HepG2 (cell line): ENCODE measurements at regions not wholly inside any gene's neighbourhood (a gene's known extent, or its start where the extent isn't known, plus 50 kb on each side); places are given as distances from the start of the nearest gene placed in this dataset.

Experiments
- ATAC-seq: fragments of 200-7000 bp; cut with Tn5 transposase; 3 replicates; pipeline ENCODE4 v1.9.1; 2020; ENCODE audit warnings: mild to moderate bottlenecking, moderate library complexity
- BruUV-seq: library from RNA; stranded (reverse); fragments of 400-500 nt; replicated peaks from 2 replicates; lab custom pipeline; 2021; lab: Mats Ljungman, UMichigan
- CTCF ChIA-PET: fragments of 300-600 bp; formaldehyde crosslinking; extraction: SDS; loops from one replicate; lab custom pipeline; 2021; ENCODE audit warnings: low total read pairs, inconsistent platforms, low intra/inter-chr PET ratio; lab: Yijun Ruan, JAX
- POLR2A ChIA-PET: fragments of 350-600 bp; sonication (Branson Sonifier 250); formaldehyde crosslinking; loops from one replicate; lab custom pipeline; 2020; ENCODE audit warnings: antibody characterized with exemption, inconsistent platforms; lab: Yijun Ruan, JAX
- DNase-seq: peaks from one replicate; pipeline ENCODE4 v3.0.0-alpha.2; 2015; ENCODE audit warnings: low spot score
- FAIRE-seq: peaks from 3 replicates; lab custom pipeline; 2011; peaks lifted over from hg19 to GRCh38; lab: Jason Lieb, UNC
- H2AFZ ChIP-seq: one replicate; pipeline ENCODE4 v1.6.1; 2011; ENCODE audit warnings: low read length, inconsistent platforms
- H3K27ac ChIP-seq: fragments of 300-600 bp; 3 replicates; pipeline ENCODE4 v1.8.0; 2011; ENCODE audit warnings: mixed run types, mild to moderate bottlenecking, mixed read lengths, low read length, inconsistent platforms; ENCODE audit not compliant: insufficient read depth; ENCODE audit errors: extremely low read length
- H3K27me3 ChIP-seq, 2 experiments: fragments of 200-600 bp in 1 of 2; 2 replicates in 1 of 2; 3 replicates in 1 of 2; pipeline versions ENCODE4 v1.6.0 to v1.8.0; 2011; ENCODE audit warnings: low read length in 2 of 2, mild to moderate bottlenecking in 2 of 2, moderate library complexity in 2 of 2, inconsistent platforms in 1 of 2; ENCODE audit not compliant: insufficient read depth in 2 of 2, control insufficient read depth in 1 of 2
- H3K36me3 ChIP-seq, 2 experiments: fragments of 200-600 bp in 1 of 2; replicated peaks in 1 of 2; 2 replicates in 1 of 2; 3 replicates in 1 of 2; pipeline versions ENCODE4 v1.5.1 to v1.8.0; 2011; ENCODE audit warnings: low read length in 2 of 2, inconsistent platforms in 1 of 2; ENCODE audit not compliant: insufficient read depth in 2 of 2, control insufficient read depth in 1 of 2
- H3K4me1 ChIP-seq: 2 replicates; pipeline ENCODE4 v1.5.1; 2012; ENCODE audit warnings: low read length, inconsistent platforms; ENCODE audit not compliant: insufficient read depth
- H3K4me2 ChIP-seq: 2 replicates; pipeline ENCODE4 v1.6.0; 2011; ENCODE audit warnings: low read depth, low read length, inconsistent platforms
- H3K4me3 ChIP-seq, 3 experiments: fragments of 200-600 bp in 1 of 3; sonication (generic), shearing (Covaris generic) in 1 of 3; replicated peaks in 1 of 3; 2 replicates each; pipeline ENCODE4 v1.5.1; 2011 to 2016; ENCODE audit warnings: low read length in 3 of 3, inconsistent platforms in 2 of 3, low read depth in 2 of 3, mild to moderate bottlenecking in 2 of 3, control low read depth in 1 of 3, mixed read lengths in 1 of 3; ENCODE audit not compliant: insufficient read depth in 1 of 3
- H3K79me2 ChIP-seq: one replicate; pipeline ENCODE4 v1.6.1; 2011; ENCODE audit warnings: low read length, inconsistent platforms; ENCODE audit not compliant: insufficient read depth
- H3K9ac ChIP-seq: 2 replicates; pipeline ENCODE4 v1.6.0; 2011; ENCODE audit warnings: mild to moderate bottlenecking, low read depth, low read length, inconsistent platforms; ENCODE audit not compliant: insufficient read depth
- H3K9me3 ChIP-seq: 2 replicates; pipeline ENCODE4 v1.5.1; 2012; ENCODE audit warnings: mild to moderate bottlenecking, low read length
- H4K20me1 ChIP-seq: 2 replicates; pipeline ENCODE4 v1.6.0; 2011; ENCODE audit warnings: inconsistent platforms, mild to moderate bottlenecking, low read length, moderate library complexity; ENCODE audit not compliant: insufficient read depth
- CEBPZ ChIP-seq: IDR thresholded peaks from 2 replicates; pipeline ENCODE4 v1.6.1; 2012; ENCODE audit warnings: low read length, improper control_type of control experiment
- CTCF ChIP-seq: sonication (generic); formaldehyde crosslinking; IDR thresholded peaks from 2 replicates; pipeline ENCODE4 v1.5.0; 2020; ENCODE audit warnings: mild to moderate bottlenecking, missing genetic modification reagents, moderate library complexity
- HMG20A ChIP-seq: IDR thresholded peaks from 2 replicates; pipeline ENCODE4 v1.6.1; 2016; ENCODE audit warnings: borderline replicate concordance
- ISL2 ChIP-seq: sonication (generic); formaldehyde crosslinking; IDR thresholded peaks from 2 replicates; pipeline ENCODE4 v1.5.0; 2020; ENCODE audit warnings: missing genetic modification reagents
- LCORL ChIP-seq, 2 experiments: fragments of 450-650 bp in 1 of 2; sonication (generic) in 1 of 2; formaldehyde crosslinking in 1 of 2; IDR thresholded peaks; 2 replicates each; pipeline versions ENCODE4 v1.5.0 to v1.6.1; 2017 to 2020; ENCODE audit warnings: antibody characterized with exemption in 1 of 2, missing genetic modification reagents in 1 of 2
- PPARG ChIP-seq: conservative IDR thresholded peaks from 2 replicates; pipeline ENCODE4 v1.6.1; 2016; ENCODE audit warnings: missing biosample characterization, missing genetic modification reagents
- PRPF4 ChIP-seq: fragments of 200-400 bp; formaldehyde crosslinking; IDR thresholded peaks from 2 replicates; pipeline ENCODE4 v1.6.1; 2016; ENCODE audit warnings: low read length, low read depth; ENCODE audit not compliant: poor library complexity, severe bottlenecking
- SOX5 ChIP-seq: IDR thresholded peaks from 2 replicates; pipeline ENCODE4 v1.6.1; 2016; ENCODE audit warnings: borderline replicate concordance
- ZFAT ChIP-seq: sonication (generic); formaldehyde crosslinking; conservative IDR thresholded peaks from 2 replicates; pipeline ENCODE4 v1.8.1; 2023; ENCODE audit warnings: missing genetic modification reagents, inconsistent platforms
- ZNF230 ChIP-seq: sonication (generic); formaldehyde crosslinking; IDR thresholded peaks from 2 replicates; pipeline ENCODE4 v1.4.0; 2020; ENCODE audit warnings: mild to moderate bottlenecking, missing genetic modification reagents
- ZNF768 ChIP-seq: sonication (generic); formaldehyde crosslinking; IDR thresholded peaks from 2 replicates; pipeline ENCODE4 v1.4.0; 2020; ENCODE audit warnings: missing genetic modification reagents
- ZNF792 ChIP-seq: IDR thresholded peaks from 2 replicates; pipeline ENCODE4 v1.6.1; 2016
- ZNF816 ChIP-seq: sonication (generic); formaldehyde crosslinking; IDR thresholded peaks from 2 replicates; pipeline ENCODE4 v1.8.0; 2022; ENCODE audit warnings: missing genetic modification reagents, mild to moderate bottlenecking, borderline replicate concordance
- WGBS: methylation state at CpG from one replicate; pipeline ENCODE4 v1.1.6; 2017; ENCODE audit warnings: low lambda C conversion rate; 5-methylcytosine and 5-hydroxymethylcytosine counted together
- in situ Hi-C: cut with HindIII; loops from 2 replicates; pipeline ENCODE4 v1.10.0; 2017; ENCODE audit warnings: low pct_unique_long_range_greater_than_20kb; ENCODE audit not compliant: extremely low pct_ligation_motif_present
- intact Hi-C: fragments of 100-400 bp; cut with micrococcal nuclease; formaldehyde crosslinking; loops from one replicate; pipeline ENCODE4 v1.10.0; 2022; ENCODE audit not compliant: unreplicated experiment

- Histone ChIP-seq H3K9ac (no peak overlapping the region), H2AFZ (no peak overlapping the region), H3K9me3 (no peaks in the 10 kb centered on the region), H4K20me1 (no peaks in the 10 kb centered on the region), H3K4me1 (0 out of 2 replicates have a peak, but pooled peaks cover 9% of the 10 kb centered on the region), H3K79me2 (no peaks in the 10 kb centered on the region), H3K4me3 (no peak overlapping the region), H3K36me3 (no peaks in the 10 kb centered on the region), H3K27ac (no peak overlapping the region), H3K4me2 (no peak overlapping the region), H3K27me3 (no peaks in the 10 kb centered on the region)
- FAIRE-seq (no peak), ATAC-seq (no peak), DNase-seq (no peak)
- 64% methylated on average over 5 of the region's 5 CpGs for whole genome bisulfite sequencing
- in situ Hi-C loops (no loop called here), intact Hi-C loops (no loop called here)
- BruUV-seq, result no TSS peak
- TF ChIP-seq CTCF (peak; percentile 26), PPARG (CRISPR knock-in tag) (no peak)
- POLR2A ChIA-PET, result no interaction called here
- CTCF ChIA-PET, result no interaction called here
Observed at GRCh38 chr10:52653263-52653909, 119.2 kb downstream of the MBL2 start.

- no peak overlapping the region for H3K9ac ChIP-seq
- no peaks in the 10 kb centered on the region for H4K20me1 ChIP-seq
- in situ Hi-C loops, result no loop called here
- WGBS, result 68% methylated on average over 2 of the region's 2 CpGs
- FAIRE-seq (no peak), ATAC-seq (no peak), DNase-seq (no peak)
- ChIA-PET POLR2A (no interaction called here), CTCF (no interaction called here)
- H3K4me3 ChIP-seq, result no peak overlapping the region
- no peak overlapping the region for H2AFZ ChIP-seq
- BruUV-seq, result no TSS peak
- no peaks in the 10 kb centered on the region for H3K9me3 ChIP-seq
- H3K27me3 ChIP-seq, result no peaks in the 10 kb centered on the region
- intact Hi-C loops, result no loop called here
- H3K36me3 ChIP-seq, result no peaks in the 10 kb centered on the region
- no peaks in the 10 kb centered on the region for H3K79me2 ChIP-seq
- H3K27ac ChIP-seq, result no peak overlapping the region
- 0 out of 2 replicates have a peak, but pooled peaks cover 6% of the 10 kb centered on the region for H3K4me1 ChIP-seq
- H3K4me2 ChIP-seq, result no peak overlapping the region
- TF ChIP-seq PRPF4 (no peak), ZFAT (CRISPR knock-in tag) (no peak), SOX5 (CRISPR knock-in tag) (no peak), HMG20A (CRISPR knock-in tag) (no peak), ZNF768 (CRISPR knock-in tag) (no peak), ZNF230 (CRISPR knock-in tag) (no peak), ZNF816 (CRISPR knock-in tag) (no peak), CEBPZ (no peak), ZNF792 (CRISPR knock-in tag) (no peak), ISL2 (CRISPR knock-in tag) (no peak), LCORL (IDR thresholded peaks at IDR 0.05) (no peak), LCORL (CRISPR knock-in tag; IDR thresholded peaks at IDR 0.05) (no peak)
Observed at GRCh38 chr10:52654201-52654600, 118.4 kb downstream of the MBL2 start.
